ENCODE measurements at regions not wholly inside any gene's neighbourhood (a gene's known extent, or its start where the extent isn't known, plus 50 kb on each side); places are given as distances from the start of the nearest gene placed in this dataset.

GRCh38 chr6:144911322-144911721, 626.2 kb downstream of the UTRN start:
- Histone ChIP-seq H4K20me1 (ENCODE audit: insufficient read depth, low read length) (no peaks in the 10 kb centered on the region), H3K79me2 (ENCODE audit: low read length) (no peaks in the 10 kb centered on the region), H3K9ac (ENCODE audit: low read length) (no peak overlapping the region), H3K4me3 (ENCODE audit: low read length) (no peak overlapping the region), H3F3A (ENCODE audit: insufficient read depth, low read length) (no peaks in the 10 kb centered on the region), H3K9me3 (replicated peaks; ENCODE audit: insufficient read depth, low read length) (no peaks in the 10 kb centered on the region), H3K4me2 (ENCODE audit: low read depth, low read length) (no peak overlapping the region), H3K36me3 (replicated peaks; ENCODE audit: insufficient read depth, low read length) (no peaks in the 10 kb centered on the region), H3K27me3 (replicated peaks; ENCODE audit: insufficient read depth, low read length) (no peaks in the 10 kb centered on the region), H2AFZ (ENCODE audit: low read length) (no peak overlapping the region), H3K27ac (ENCODE audit: low read length) (no peak overlapping the region), H3K9me2 (replicated peaks; ENCODE audit: insufficient read depth, low read length) (no peaks in the 10 kb centered on the region), H3K4me1 (ENCODE audit: low read length) (no peaks in the 10 kb centered on the region)
- TF ChIP-seq EZH2phosphoT487 (IDR thresholded peaks at IDR 0.05; ENCODE audit: low read length): no peak
- TF ChIP-seq EZH2 (optimal IDR thresholded peaks at IDR 0.05; ENCODE audit: low read depth, low read length): no peak
- DNase-seq: no peak

GRCh38 chr6:144912474-144912873, 627.3 kb downstream of the UTRN start:
- H3K4me2 ChIP-seq (ENCODE audit: low read depth, low read length): no peak overlapping the region

GRCh38 chr6:144918073-144918472, 632.9 kb downstream of the UTRN start:
- H3K79me2 ChIP-seq (ENCODE audit: low read length): no peaks in the 10 kb centered on the region
- TF ChIP-seq CTCF (IDR thresholded peaks at IDR 0.05; ENCODE audit: low read length) (no peak), EZH2 (optimal IDR thresholded peaks at IDR 0.05; ENCODE audit: low read depth, low read length) (no peak), EZH2phosphoT487 (IDR thresholded peaks at IDR 0.05; ENCODE audit: low read length) (no peak)
- no peaks in the 10 kb centered on the region for H3F3A ChIP-seq (ENCODE audit: insufficient read depth, low read length)
- no peaks in the 10 kb centered on the region for H3K27me3 ChIP-seq (replicated peaks; ENCODE audit: insufficient read depth, low read length)
- H3K4me2 ChIP-seq (ENCODE audit: low read depth, low read length): no peak overlapping the region
- H2AFZ ChIP-seq (ENCODE audit: low read length): no peak overlapping the region
- H3K36me3 ChIP-seq (replicated peaks; ENCODE audit: insufficient read depth, low read length): no peaks in the 10 kb centered on the region
- H3K9me2 ChIP-seq (replicated peaks; ENCODE audit: insufficient read depth, low read length): no peaks in the 10 kb centered on the region
- no peaks in the 10 kb centered on the region for H4K20me1 ChIP-seq (ENCODE audit: insufficient read depth, low read length)
- H3K9ac ChIP-seq (ENCODE audit: low read length): no peak overlapping the region
- no peaks in the 10 kb centered on the region for H3K4me1 ChIP-seq (ENCODE audit: low read length)
- DNase-seq: no peak
- H3K4me3 ChIP-seq (ENCODE audit: low read length): no peak overlapping the region
- H3K9me3 ChIP-seq (replicated peaks; ENCODE audit: insufficient read depth, low read length): no peaks in the 10 kb centered on the region
- no peak overlapping the region for H3K27ac ChIP-seq (ENCODE audit: low read length)

More at GRCh38 chr6:144912474-144912873, 627.3 kb downstream of the UTRN start:
- Histone ChIP-seq H4K20me1 (ENCODE audit: insufficient read depth, low read length) (no peaks in the 10 kb centered on the region), H3F3A (ENCODE audit: insufficient read depth, low read length) (no peaks in the 10 kb centered on the region), H3K9me3 (replicated peaks; ENCODE audit: insufficient read depth, low read length) (no peaks in the 10 kb centered on the region), H3K4me3 (ENCODE audit: low read length) (no peak overlapping the region), H3K9ac (ENCODE audit: low read length) (no peak overlapping the region), H3K36me3 (replicated peaks; ENCODE audit: insufficient read depth, low read length) (no peaks in the 10 kb centered on the region), H3K79me2 (ENCODE audit: low read length) (no peaks in the 10 kb centered on the region), H2AFZ (ENCODE audit: low read length) (no peak overlapping the region), H3K4me1 (ENCODE audit: low read length) (no peaks in the 10 kb centered on the region), H3K27ac (ENCODE audit: low read length) (no peak overlapping the region), H3K9me2 (replicated peaks; ENCODE audit: insufficient read depth, low read length) (no peaks in the 10 kb centered on the region), H3K27me3 (replicated peaks; ENCODE audit: insufficient read depth, low read length) (no peaks in the 10 kb centered on the region)
- DNase-seq: no peak
- no peak for TF ChIP-seq EZH2 (optimal IDR thresholded peaks at IDR 0.05; ENCODE audit: low read depth, low read length)
- TF ChIP-seq EZH2phosphoT487 (IDR thresholded peaks at IDR 0.05; ENCODE audit: low read length): no peak
- no peak for TF ChIP-seq CTCF (IDR thresholded peaks at IDR 0.05; ENCODE audit: low read length)

- Histone ChIP-seq H3K4me3 (ENCODE audit: low read length) (no peak overlapping the region), H3K79me2 (ENCODE audit: low read length) (no peaks in the 10 kb centered on the region)
Observed at GRCh38 chr6:144919560-144919959, 634.4 kb downstream of the UTRN start.

More at GRCh38 chr6:144919560-144919959, 634.4 kb downstream of the UTRN start:
- no peak overlapping the region for H3K27ac ChIP-seq (ENCODE audit: low read length)
- no peaks in the 10 kb centered on the region for H3K9me2 ChIP-seq (replicated peaks; ENCODE audit: insufficient read depth, low read length)
- TF ChIP-seq EZH2 (optimal IDR thresholded peaks at IDR 0.05; ENCODE audit: low read depth, low read length): no peak
- TF ChIP-seq EZH2phosphoT487 (IDR thresholded peaks at IDR 0.05; ENCODE audit: low read length): no peak
- no peak for TF ChIP-seq CTCF (IDR thresholded peaks at IDR 0.05; ENCODE audit: low read length)
- no peaks in the 10 kb centered on the region for H3K9me3 ChIP-seq (replicated peaks; ENCODE audit: insufficient read depth, low read length)
- H3K27me3 ChIP-seq (replicated peaks; ENCODE audit: insufficient read depth, low read length): no peaks in the 10 kb centered on the region
- no peaks in the 10 kb centered on the region for H3K36me3 ChIP-seq (replicated peaks; ENCODE audit: insufficient read depth, low read length)
- H3F3A ChIP-seq (ENCODE audit: insufficient read depth, low read length): no peaks in the 10 kb centered on the region
- no peak overlapping the region for H2AFZ ChIP-seq (ENCODE audit: low read length)
- no peaks in the 10 kb centered on the region for H4K20me1 ChIP-seq (ENCODE audit: insufficient read depth, low read length)
- no peaks in the 10 kb centered on the region for H3K4me1 ChIP-seq (ENCODE audit: low read length)
- no peak for DNase-seq
- no peak overlapping the region for H3K9ac ChIP-seq (ENCODE audit: low read length)
- no peak overlapping the region for H3K4me2 ChIP-seq (ENCODE audit: low read depth, low read length)
